HL-60 (cell line): ENCODE measurements at regions not wholly inside any gene's neighbourhood (a gene's known extent, or its start where the extent isn't known, plus 50 kb on each side); places are given as distances from the start of the nearest gene placed in this dataset.

ENCODE experiments used
- DNase-seq, 2 experiments: peaks; one replicate each; pipeline ENCODE4 v3.0.0-alpha.2; 2010 to 2020; ENCODE audit warnings: low read depth in 1 of 2, low spot score in 1 of 2
- H3K27ac ChIP-seq: fragments of 250-450 bp; sonication (Bioruptor Pico); replicated peaks from 2 replicates; pipeline ENCODE4 v1.5.1; 2020; ENCODE audit warnings: mild to moderate bottlenecking, moderate library complexity
- H3K27me3 ChIP-seq: fragments of 250-450 bp; sonication (Bioruptor Pico); 2 replicates; pipeline ENCODE4 v1.5.1; 2021; ENCODE audit warnings: mild to moderate bottlenecking, moderate library complexity; ENCODE audit not compliant: insufficient read depth, poor library complexity, severe bottlenecking
- H3K4me3 ChIP-seq: replicated peaks from 2 replicates; pipeline ENCODE4 v1.5.1; 2011; ENCODE audit warnings: mild to moderate bottlenecking, control low read depth, low read length; ENCODE audit not compliant: insufficient read depth
- CTCF ChIP-seq: IDR thresholded peaks from one replicate; pipeline ENCODE4 v1.5.1; 2011; ENCODE audit warnings: low read length, control low read depth, inconsistent platforms; ENCODE audit not compliant: insufficient read depth
- GABPA ChIP-seq: IDR thresholded peaks from 2 replicates; pipeline ENCODE4 v1.6.1; 2012; ENCODE audit warnings: low read depth
- POLR2AphosphoS5 ChIP-seq: IDR thresholded peaks from 2 replicates; pipeline ENCODE4 v1.6.1; 2012; ENCODE audit warnings: low read depth
- REST ChIP-seq: IDR thresholded peaks from 2 replicates; pipeline ENCODE4 v1.6.1; 2012; ENCODE audit warnings: low read depth; ENCODE audit not compliant: insufficient replicate concordance
- SPI1 ChIP-seq: IDR thresholded peaks from 2 replicates; pipeline ENCODE4 v1.6.1; 2012; ENCODE audit warnings: low read depth, mild to moderate bottlenecking, borderline replicate concordance

- Histone ChIP-seq H3K27me3 (no peaks in the 10 kb centered on the region), H3K4me3 (no peak overlapping the region), H3K27ac (no peak overlapping the region)
- no peak for TF ChIP-seq REST
- no peak for TF ChIP-seq SPI1
- no peak for TF ChIP-seq GABPA
- DNase-seq, result no peak
Observed at GRCh38 chr1:71200503-71200902, 119.7 kb upstream of the ZRANB2 start.

GRCh38 chr1:71196685-71197084 is 115.8 kb upstream of the ZRANB2 start:
- no peaks in the 10 kb centered on the region for H3K27me3 ChIP-seq
- no peak for DNase-seq
- no peak overlapping the region for H3K27ac ChIP-seq
- no peak overlapping the region for H3K4me3 ChIP-seq
- TF ChIP-seq CTCF (no peak), POLR2AphosphoS5 (no peak), GABPA (no peak), REST (no peak), SPI1 (no peak)

- no peak overlapping the region for H3K27ac ChIP-seq
Observed at GRCh38 chr1:71193153-71193552, 112.3 kb upstream of the ZRANB2 start.

More at GRCh38 chr1:71193153-71193552, 112.3 kb upstream of the ZRANB2 start:
- TF ChIP-seq POLR2AphosphoS5, result no peak
- TF ChIP-seq CTCF, result no peak
- no peak for TF ChIP-seq SPI1
- TF ChIP-seq REST, result no peak
- TF ChIP-seq GABPA, result no peak
- Histone ChIP-seq H3K4me3 (no peak overlapping the region), H3K27me3 (no peaks in the 10 kb centered on the region)
- DNase-seq, result no peak
